ENCODE measurements at regions not wholly inside any gene's neighbourhood (a gene's known extent, or its start where the extent isn't known, plus 50 kb on each side); places are given as distances from the start of the nearest gene placed in this dataset.
A peak's percentile ranks its signal among the peaks of the same experiment; 100 is the strongest.
"Not testable (repeated sequence)": the region's sequence is repeated elsewhere in the genome, so short reads cannot be mapped to it uniquely, and the experiment has no call there.

- no peak for DNase-seq (ENCODE audit: low spot score)
Measured at GRCh38 chr11:45409587-45409986, 123.4 kb upstream of the SYT13 start.

- no peak for DNase-seq (ENCODE audit: low spot score)
Measured at GRCh38 chr11:45407226-45407625, 121.1 kb upstream of the SYT13 start.

GRCh38 chr11:45405916-45406670 lies 120.0 kb upstream of the SYT13 start:
- no peak for DNase-seq (ENCODE audit: low spot score)

- DNase-seq (ENCODE audit: low spot score) = not testable (repeated sequence)
Measured at GRCh38 chr11:45403521-45403920, 117.4 kb upstream of the SYT13 start.

GRCh38 chr11:45402049-45402630 lies 116.0 kb upstream of the SYT13 start:
- DNase-seq (ENCODE audit: low spot score) = no peak

DNA sequence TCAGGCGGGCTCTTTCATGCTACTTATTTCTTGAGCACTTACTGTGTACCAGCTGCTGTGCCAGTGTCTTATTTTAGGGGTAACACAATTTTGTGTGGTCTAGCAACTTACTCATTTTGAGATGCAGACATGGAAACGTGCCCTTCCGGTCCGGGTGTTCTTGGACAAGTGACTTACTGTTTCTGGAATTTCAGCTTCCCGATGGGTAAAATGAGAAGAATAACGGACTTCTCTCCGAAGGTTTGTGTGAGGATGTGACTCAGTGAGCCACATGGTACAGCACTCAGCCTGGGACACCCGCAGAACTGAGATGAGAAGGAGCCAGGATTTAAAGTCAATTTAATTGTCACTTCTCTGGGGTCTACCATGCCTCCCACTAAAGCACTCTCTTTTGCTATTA lies 114.5 kb upstream of the SYT13 start:
- DNase-seq (ENCODE audit: low spot score) = peak; percentile 67

DNA sequence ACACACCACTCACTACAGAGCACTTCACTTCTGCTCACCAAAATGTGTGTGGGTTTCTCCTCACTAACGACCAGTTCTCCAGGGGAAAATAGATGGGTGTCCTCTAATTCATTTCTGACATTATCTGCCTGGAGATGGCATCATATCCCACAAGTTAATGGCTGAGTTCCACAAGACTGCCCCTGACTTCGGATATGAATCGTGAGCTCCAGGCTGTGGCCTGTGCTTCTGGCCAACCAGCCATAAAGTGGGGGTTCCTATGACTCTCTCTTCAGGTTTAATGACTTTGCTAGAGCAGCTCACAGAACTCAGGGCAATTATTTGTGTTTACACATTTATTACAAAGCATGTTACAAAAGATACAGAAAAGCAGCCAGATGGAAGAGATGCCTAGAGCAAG lies 113.0 kb upstream of the SYT13 start:
- no peak for DNase-seq (ENCODE audit: low spot score)

DNA sequence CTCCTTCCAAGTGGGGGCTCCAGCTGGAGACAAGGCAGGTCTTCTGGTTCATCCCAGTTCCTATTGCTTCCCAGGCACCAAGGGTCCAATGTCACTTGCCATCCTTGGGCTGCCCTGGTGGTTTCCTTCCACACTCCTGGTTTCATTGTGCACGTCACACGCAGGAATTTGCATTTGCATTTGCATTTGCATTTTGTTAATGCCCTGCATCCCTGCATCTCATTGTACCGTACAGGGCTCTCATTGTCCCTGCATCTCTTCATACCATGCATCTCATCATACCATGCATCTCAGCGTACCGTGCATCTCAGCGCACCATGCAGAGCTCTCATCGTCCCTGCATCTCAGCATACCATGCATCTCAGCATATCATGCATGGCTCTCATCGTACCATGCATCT lies 112.2 kb upstream of the SYT13 start:
- DNase-seq (ENCODE audit: low spot score) = no peak

DNA sequence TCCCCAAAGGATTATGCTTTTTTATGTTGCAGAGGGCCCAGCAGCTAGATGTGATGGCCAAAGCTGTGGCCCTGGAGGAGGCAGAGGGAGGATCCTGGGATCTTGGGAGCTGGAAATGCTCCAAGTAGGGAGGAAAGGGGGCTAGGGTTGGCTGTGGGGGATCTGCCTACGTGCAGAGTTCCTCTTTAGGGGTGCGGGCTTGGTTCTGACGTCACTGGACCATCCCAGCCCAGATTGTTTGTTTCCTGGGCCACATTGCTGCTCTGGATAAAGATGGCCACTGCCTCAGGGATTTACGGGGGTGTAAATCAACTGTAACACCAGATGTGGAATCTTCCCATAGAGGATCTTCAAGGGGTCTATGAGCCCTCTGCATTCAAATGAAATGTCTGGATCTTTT lies 110.3 kb upstream of the SYT13 start:
- no peak for DNase-seq (ENCODE audit: low spot score)

DNA sequence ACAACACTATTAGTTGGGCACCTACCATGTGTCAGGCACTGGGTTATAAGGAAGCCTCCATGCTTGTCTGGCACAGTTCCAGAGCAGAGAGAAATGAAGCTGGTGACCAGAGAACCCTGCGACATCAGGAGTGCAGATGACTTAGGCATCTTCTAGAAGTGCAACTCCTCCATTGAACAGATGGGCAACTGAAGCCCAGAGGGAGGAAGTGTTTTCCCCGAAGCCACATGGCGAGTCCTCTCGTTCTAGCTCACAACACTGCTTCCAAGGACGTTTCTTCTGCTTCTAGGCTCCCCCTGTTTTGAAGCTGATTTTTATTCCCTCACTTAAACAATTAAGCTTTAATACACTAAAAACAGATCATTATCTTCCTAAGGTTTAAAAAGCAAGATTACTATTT lies 109.8 kb upstream of the SYT13 start:
- DNase-seq (ENCODE audit: low spot score) = no peak

GRCh38 chr11:45395421-45395820 lies 109.3 kb upstream of the SYT13 start:
- no peak for DNase-seq (ENCODE audit: low spot score)

- DNase-seq (ENCODE audit: low spot score) = no peak
Measured at GRCh38 chr11:45394294-45395085, 108.3 kb upstream of the SYT13 start.

DNA sequence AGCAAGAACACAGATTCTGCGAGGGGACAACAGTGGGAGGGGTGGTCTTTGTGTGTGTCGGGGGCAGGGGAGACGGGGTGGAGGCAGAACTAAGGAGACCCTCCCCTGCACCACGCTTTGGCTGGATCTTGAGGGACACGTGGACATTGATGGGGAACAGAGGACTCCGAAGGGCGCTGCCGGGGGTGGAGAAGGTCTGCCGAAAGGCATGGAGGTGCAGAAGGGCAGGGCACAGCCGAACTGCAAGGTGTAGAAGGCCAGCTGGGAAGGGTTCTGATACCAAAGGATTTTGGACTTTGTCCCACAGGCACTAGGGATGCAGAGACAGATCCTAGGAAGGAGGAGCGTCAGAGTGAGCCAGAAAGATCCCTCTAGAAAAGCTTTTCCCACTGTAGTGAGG lies 107.7 kb upstream of the SYT13 start:
- no peak for DNase-seq (ENCODE audit: low spot score)

DNA sequence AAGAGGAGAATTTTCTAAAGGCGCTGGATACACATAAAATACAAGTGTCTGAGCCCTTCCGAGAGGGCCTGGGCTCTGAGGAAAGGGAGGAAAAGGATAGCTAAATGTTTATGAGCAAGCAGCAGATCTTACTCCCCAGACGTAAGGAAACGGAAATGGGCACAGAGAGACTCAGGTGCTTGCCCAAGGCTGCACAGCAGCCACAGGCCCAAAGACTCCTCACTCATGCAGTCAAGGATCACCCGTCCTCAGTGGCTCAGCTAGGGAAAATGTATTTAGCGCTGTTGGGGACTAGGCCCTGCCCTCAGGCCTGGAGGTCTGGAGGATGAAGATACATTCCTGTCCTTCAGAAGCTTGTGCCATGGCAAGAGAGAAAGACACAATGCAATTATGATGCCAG lies 107.2 kb upstream of the SYT13 start:
- DNase-seq (ENCODE audit: low spot score) = no peak

DNA sequence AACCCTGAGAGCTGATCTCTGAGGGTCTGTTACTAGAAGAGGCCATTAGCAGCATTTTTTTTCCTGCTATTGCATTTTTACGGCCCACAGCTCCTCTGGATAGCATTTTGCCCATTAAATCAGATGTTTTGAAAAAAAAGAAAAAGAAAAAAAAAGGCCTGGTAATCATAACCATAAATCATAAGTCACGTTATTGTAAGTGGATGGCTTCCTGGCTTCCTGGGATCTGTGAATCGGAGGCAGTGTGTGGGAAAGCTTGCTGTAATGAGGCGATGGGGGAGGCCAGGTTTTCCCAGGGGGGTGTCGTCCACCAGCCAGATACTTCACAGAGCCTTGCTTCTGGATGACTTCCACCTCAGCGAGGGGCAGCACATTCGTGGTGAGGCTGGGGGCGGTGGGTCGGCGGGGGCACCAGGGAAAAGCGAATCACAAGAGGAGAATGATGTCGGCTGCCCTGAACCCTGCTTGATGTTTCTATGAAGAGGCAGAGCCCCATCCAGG lies 106.5 kb upstream of the SYT13 start:
- no peak for DNase-seq (ENCODE audit: low spot score)

DNA sequence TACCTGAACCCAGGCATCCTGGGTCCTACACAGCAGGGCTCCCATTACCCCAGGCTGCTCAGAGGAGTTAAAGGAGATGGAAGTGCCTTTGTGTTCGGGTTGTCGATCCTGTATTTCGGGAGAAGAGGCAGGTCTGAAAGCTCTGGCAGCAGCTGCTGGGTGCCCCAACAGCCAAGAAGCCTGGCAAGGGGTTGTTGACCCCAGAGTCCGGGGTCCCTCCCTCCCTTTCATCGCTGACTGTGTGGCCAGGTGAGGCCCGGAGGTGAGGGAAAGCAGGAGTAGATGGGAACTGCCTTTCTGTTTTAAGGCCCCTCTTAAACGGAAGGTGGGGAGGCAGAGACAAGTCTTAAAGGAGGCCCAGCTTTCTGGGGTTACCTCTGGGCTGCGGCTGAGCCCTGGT lies 106.0 kb upstream of the SYT13 start:
- DNase-seq (ENCODE audit: low spot score) = no peak

- DNase-seq (ENCODE audit: low spot score) = no peak
Measured at GRCh38 chr11:45391168-45391850, 105.2 kb upstream of the SYT13 start.

GRCh38 chr11:45390407-45390806 lies 104.3 kb upstream of the SYT13 start:
- no peak for DNase-seq (ENCODE audit: low spot score)

DNA sequence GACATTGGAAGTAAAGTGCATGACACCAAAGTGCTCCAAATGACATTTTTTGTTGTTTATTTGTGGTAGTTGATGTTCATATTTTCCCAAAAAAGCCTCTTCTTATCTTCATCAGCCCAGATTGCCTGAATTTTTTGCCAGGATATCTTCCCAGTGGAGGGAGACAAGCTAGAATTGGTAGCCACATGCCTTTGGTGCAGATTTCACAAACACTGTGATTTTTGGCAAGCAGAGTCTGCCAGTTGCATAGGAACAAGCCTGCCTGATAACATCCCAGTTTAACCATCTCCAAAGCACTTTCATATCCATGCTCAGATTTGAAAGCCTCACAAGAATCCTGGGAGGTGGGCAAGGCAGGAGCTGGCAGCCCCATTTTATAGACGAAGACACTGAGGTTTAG lies 102.3 kb upstream of the SYT13 start:
- no peak for DNase-seq (ENCODE audit: low spot score)

GRCh38 chr11:45387885-45388284 lies 101.7 kb upstream of the SYT13 start:
- DNase-seq (ENCODE audit: low spot score) = not testable (repeated sequence)

- DNase-seq (ENCODE audit: low spot score) = no peak
Measured at GRCh38 chr11:45386972-45387371, 100.8 kb upstream of the SYT13 start.

- DNase-seq (ENCODE audit: low spot score) = no peak
Measured at GRCh38 chr11:45385844-45386243, 99.7 kb upstream of the SYT13 start.
